Esophagus muscularis mucosa (tissue), 4 donors: ENCODE measurements at regions not wholly inside any gene's neighbourhood (a gene's known extent, or its start where the extent isn't known, plus 50 kb on each side); places are given as distances from the start of the nearest gene placed in this dataset.

ENCODE experiments used
- EP300 ChIP-seq: sonication (generic); formaldehyde crosslinking; IDR thresholded peaks from one replicate; pipeline ENCODE4 v1.6.1; 2017; ENCODE audit warnings: antibody characterized with exemption
- POLR2A ChIP-seq: fragments of 450-650 bp; IDR thresholded peaks from one replicate; pipeline ENCODE4 v1.6.1; 2017; ENCODE audit warnings: antibody characterized with exemption, moderate library complexity, mild to moderate bottlenecking, low read depth
- TF ChIP-seq, protein P1 (sequence below), 3 experiments: fragments of 200-600 bp in 2 of 3; fragments of 450-650 bp in 1 of 3; sonication (generic) in 2 of 3; IDR thresholded peaks; one replicate each; pipeline ENCODE4 v1.5.1; 2017 to 2019; ENCODE audit warnings: antibody characterized with exemption in 3 of 3, mild to moderate bottlenecking in 2 of 3, moderate library complexity in 1 of 3

DNA sequence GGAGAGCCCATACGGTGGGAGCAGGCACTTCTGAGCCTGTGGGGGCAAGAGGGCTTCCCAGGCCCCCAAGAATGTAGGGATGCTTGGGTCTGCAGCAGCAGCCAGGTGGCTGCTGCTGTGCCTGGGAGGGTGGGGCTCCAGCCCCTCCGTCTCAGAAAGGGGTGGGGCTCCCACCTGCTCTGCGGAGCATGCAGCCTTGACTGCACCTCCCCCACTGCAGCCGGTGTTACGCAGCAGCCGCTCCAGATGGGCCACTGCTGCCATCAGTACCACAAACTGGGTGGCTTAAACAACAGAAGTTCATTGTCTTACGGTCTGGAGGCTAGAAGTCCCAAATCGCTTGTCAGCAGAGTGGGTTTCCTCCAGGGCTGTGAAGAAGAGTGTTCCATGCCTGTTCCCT, 365.5 kb downstream of the TMEM38B start:
- TF ChIP-seq, protein P1, sequence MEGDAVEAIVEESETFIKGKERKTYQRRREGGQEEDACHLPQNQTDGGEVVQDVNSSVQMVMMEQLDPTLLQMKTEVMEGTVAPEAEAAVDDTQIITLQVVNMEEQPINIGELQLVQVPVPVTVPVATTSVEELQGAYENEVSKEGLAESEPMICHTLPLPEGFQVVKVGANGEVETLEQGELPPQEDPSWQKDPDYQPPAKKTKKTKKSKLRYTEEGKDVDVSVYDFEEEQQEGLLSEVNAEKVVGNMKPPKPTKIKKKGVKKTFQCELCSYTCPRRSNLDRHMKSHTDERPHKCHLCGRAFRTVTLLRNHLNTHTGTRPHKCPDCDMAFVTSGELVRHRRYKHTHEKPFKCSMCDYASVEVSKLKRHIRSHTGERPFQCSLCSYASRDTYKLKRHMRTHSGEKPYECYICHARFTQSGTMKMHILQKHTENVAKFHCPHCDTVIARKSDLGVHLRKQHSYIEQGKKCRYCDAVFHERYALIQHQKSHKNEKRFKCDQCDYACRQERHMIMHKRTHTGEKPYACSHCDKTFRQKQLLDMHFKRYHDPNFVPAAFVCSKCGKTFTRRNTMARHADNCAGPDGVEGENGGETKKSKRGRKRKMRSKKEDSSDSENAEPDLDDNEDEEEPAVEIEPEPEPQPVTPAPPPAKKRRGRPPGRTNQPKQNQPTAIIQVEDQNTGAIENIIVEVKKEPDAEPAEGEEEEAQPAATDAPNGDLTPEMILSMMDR (IDR thresholded peaks at IDR 0.05) = no peak
- no peak for TF ChIP-seq EP300
- no peak for TF ChIP-seq POLR2A
